ENCODE measurements at regions not wholly inside any gene's neighbourhood (a gene's known extent, or its start where the extent isn't known, plus 50 kb on each side); places are given as distances from the start of the nearest gene placed in this dataset.

GRCh38 chr12:113667095-113667494, 195.4 kb upstream of the LHX5 start:
- TF ChIP-seq CTCF (IDR thresholded peaks at IDR 0.05; ENCODE audit: low read length) (no peak), EZH2 (optimal IDR thresholded peaks at IDR 0.05; ENCODE audit: low read depth, low read length) (no peak), EZH2phosphoT487 (IDR thresholded peaks at IDR 0.05; ENCODE audit: low read length) (no peak)
